Activated naive CD4-positive, alpha-beta T cell treated with anti-CD3 and anti-CD28 coated beads, Interleukin-2, amount 50 U/mL, for 16 hours (primary cell): ENCODE measurements at regions not wholly inside any gene's neighbourhood (a gene's known extent, or its start where the extent isn't known, plus 50 kb on each side); places are given as distances from the start of the nearest gene placed in this dataset.
"Not testable (repeated sequence)": the region's sequence is repeated elsewhere in the genome, so short reads cannot be mapped to it uniquely, and the experiment has no call there.

Experiments used
- DNase-seq: peaks from one replicate; pipeline ENCODE4 v3.0.0-alpha.2; 2020

DNA sequence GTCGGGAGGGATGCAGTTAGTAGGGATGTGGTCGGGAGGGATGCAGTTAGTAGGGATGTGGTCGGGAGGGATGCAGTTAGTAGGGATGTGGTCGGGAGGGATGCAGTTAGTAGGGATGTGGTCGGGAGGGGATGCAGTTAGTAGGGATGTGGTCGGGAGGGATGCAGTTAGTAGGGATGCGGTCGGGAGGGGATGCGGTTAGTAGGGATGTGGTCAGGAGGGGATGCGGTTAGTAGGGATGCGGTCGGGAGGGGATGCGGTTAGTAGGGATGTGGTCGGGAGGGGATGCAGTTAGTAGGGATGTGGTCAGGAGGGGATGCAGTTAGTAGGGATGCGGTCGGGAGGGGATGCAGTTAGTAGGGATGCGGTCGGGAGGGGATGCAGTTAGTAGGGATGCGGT, 96.2 kb downstream of the BDH1 start:
- not testable (repeated sequence) for DNase-seq

DNA sequence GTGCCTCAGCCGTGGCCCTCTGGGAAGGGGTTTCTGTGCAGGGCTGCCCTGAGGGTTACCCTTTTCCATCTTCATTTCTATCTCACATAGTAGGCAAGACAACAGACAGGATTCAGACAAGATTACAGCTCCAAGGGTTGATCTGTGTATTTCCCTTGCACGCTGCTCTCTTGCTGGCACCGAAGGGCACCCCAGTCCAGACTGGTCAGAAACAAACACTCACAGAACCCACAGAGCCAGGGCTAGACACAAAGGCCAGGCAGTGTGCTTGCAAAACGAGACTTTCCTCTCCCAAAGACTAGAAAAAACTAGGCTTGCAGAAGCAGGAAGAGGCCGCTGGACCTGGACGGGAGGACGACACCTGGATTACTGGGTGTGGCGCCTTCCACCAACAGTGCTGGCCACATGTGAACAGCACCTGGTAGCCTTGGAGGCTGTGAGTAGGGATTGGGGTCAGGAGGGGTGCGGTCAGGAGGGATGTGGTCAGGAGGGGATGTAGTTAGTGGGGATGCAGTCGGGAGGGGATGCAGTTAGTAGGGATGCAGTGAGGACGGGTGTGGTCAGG, 96.8 kb downstream of the BDH1 start:
- no peak for DNase-seq

DNA sequence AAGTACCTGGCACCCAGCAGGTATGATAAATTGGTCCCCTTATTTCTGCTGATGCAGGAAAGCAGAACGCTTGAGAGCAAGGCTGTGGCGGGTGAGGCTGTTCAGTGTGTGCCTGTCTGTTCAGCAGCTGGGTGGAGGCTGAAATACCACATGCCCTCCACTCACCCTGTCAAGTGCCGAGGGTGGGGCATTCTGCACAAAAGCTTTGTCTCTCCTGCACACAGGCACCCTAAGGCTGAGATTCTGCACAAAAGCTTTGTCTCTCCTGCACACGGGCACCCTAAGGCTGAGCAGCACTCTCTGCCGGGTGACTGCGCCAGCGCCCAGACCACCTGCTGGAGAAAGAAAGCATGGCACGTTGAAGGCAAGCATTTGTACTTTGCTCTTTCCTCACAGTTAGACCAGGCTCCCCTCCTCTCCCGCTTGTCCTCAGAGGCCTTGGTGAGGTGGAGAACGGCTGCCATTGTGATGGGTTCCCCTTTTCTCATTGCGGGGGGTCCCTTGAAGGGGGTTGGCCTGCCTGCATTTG, 97.5 kb downstream of the BDH1 start:
- peak; percentile 62 for DNase-seq

DNA sequence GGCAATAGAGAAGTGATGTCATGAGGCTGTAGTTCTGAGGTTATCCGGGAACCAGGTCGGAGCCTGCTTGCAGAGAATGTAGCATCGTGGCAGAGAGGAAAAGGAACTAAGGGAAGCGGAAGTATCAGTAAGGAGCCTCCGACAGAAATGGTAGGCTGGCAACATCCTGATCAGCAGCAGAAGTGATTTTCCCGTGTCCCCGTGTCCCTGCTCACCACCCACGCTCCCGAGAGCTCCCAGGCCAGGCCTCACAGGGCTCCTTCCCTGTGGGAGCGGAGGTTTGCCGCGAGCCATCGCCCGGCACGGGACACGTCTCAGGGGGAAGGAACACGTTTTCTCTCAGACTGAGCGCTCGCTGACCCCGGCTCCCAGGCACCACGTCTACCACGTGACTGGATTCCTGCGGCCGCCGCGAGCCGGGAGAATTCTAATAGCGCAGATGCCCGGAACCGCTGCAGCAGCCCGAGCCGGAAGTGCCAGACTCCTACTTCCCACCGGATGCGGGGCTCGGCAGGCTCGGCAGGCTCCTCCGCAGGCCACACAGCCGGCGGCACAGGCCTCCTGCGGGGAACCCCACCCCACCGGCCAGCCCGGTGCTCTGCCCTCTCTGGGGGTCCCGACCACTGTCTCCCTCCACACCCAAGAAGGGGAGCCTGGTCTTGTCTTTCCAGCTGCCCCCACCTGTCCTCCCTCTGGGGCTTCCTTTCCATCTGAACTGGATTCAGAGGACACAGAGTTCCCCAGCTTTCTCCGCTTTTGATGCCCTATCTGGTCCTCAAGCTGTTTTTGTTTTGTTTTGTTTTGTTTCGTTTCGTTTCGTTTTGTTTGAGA, 99.3 kb downstream of the BDH1 start:
- DNase-seq, result peak; percentile 53

DNA sequence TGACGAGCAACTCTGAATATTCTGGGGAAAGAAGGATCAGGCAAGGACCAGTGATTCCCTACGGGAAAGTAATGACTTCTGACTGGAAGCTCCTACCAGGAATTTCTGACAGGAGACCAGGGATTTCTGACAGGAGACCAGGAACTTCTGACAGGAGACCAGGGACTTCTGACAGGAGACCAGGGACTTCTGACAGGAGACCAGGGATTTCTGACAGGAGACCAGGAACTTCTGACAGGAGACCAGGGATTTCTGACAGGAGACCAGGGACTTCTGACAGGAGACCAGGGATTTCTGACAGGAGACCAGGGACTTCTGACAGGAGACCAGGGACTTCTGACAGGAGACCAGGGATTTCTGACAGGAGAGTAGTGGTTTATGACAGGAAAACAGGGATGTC, 100.9 kb downstream of the BDH1 start:
- not testable (repeated sequence) for DNase-seq

DNA sequence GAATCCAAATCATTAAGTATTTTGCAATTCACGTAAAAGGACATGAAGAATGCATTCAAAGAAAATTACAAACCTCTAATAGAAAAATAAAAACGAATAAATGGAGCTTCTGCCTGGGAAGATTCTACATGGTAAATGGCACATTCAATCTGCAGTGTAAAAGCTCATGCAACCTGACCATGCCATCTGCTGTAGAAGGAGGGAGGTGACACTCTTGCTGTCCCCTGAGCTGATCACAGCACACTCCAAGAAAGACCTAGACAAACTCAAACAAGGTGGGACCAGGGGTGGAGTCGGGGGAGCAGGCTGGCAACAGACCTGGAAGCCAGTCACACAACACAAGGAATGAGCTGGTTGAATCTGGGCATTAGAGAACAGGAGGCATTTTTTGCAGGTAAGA, 101.8 kb downstream of the BDH1 start:
- DNase-seq, result no peak

DNA sequence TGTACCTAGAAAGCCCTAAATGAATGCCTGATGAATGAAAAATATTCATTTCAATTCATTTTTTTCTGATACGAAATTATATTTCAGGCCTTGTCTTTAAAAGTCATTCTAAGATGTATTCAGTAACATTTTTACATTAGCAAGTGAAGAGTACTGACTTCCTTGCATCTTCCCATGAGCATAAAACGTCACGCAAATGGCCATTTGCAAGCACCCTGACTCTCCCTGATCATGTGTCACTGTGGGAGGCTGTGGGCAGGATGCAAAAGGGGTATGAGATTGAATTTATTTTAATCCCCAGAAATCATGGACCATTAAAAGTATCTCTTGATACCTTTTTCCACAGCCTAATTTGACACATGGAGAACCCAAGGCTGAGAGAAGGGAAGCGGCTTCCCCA, 105.0 kb downstream of the BDH1 start:
- no peak for DNase-seq

DNA sequence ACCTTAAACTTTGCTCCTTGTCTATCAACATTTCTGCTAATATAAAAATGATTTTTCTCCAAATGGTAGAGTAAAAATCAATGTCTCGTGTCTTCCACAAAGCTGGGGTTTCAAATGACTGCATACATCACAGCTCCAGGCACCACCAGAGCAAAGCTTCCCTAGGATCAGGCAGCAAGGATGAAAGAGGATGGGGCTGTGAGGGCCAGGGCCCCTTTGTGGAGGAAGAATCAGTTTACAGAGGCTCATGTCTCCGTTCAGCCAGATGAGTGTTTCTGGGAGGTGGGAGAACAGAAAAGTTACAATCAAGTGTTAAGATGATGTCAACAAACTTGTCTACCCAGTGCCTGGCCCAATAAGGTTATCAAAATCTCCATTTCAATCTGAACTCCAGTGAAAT, 105.5 kb downstream of the BDH1 start:
- no peak for DNase-seq

DNA sequence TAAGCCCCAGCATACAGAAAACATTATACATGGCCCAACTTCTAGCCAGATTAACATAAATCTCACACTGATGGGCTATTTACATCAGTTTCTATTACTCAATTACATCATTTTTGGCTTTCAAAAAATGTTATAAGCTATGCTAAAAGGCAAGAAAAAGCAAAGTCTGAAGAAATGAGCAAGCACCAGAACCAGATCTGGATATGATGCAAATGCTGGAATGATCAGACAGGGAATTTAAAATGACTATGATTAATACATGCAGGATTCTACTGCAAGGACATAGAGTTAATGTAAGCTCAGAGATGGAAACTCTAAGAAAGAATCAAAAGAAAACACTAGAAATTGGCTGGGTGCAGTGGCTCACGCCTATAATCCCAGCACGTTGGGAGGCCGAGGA, 106.6 kb downstream of the BDH1 start:
- not testable (repeated sequence) for DNase-seq

DNA sequence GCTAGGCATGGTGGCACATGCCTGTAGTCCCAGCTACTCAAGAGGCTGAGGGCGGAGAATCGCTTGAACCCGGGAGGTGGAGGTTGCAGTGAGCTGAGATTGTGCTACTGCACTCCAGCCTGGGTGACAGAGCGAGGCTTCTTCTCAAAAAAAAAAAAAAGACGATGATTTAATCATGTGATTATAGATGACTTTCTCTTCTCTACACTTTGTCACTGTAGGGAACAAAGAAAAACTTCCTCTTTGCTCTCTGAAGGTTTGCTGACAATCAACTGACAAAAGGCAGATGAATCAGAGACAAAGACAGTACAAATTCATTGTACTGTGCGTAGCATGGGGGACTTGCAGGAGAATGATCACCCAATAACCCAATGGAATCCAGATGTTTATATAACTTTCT, 108.0 kb downstream of the BDH1 start:
- DNase-seq, result not testable (repeated sequence)

DNA sequence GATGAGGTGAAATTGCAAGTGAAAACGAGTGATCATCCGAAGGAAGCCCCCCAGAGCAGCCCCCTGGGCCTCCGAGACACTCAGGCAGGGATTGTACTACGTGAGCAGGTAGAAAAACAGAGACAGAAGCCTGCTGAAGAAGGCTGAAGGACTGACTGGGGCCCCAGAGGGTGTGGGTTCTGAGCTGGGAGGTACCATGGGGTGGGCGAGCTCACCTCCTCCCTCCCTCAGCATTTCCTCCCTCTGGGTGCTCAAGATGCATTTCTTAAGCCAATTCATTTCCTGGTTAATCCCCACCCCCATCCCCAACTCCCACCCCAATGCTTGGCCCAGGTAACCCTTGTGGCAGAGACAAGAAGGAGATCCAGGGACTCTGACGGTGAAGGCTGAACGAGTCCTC, 108.7 kb downstream of the BDH1 start:
- no peak for DNase-seq

DNA sequence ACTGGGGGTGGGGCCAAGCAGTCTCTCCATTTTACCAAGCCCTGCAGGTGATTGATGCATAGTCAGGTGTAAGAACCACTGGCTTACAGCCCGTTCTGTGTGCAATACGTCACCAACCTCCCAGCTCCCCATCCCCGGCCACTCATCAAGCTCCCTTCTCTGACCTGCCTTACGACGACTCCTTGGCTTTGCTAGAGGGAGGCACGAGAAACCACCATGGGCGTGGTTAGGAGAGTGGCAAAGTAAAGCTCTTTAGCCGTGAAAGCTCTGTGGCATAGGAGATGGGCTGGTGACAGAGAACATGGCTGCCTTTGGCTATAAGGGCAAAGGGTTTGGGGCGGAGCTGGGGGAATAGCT, 109.1 kb downstream of the BDH1 start:
- no peak for DNase-seq

DNA sequence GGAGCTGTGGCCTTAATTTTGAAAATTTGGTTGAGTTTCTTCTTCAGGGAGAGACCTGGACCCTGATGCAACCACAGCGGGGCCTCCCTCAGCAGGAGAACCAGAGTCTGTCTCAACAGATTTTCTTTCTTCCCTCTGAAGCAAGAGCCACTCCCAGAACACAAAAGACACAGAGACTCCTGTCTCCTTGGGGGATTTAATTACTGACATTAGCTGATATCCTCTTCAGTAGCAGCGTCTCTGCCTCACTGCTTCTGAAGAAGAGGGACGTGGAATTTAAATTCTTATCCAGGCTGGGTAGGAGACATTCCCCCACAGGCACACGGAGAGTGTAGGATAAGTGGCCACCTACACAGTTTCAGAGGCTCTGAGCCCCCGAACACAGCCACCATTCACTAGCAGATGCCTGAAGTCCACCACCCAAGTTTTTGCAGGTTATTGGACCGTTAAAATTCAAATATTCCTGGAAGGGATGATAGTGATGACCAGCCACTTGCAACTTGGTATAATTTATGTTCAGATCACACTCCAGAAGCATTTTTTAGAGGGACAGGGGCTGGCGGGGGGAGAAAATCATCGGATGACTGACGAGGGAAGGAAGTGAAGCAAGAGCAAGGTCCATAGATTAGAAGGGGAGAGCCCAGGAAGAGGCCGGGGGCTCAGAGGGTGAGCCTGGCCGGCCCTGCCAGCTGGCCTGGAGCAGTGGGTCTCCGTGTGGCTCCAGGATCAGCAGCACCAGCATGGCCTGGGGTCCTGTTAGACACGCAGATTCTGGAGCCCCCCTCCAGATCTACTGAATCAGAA, 109.7 kb downstream of the BDH1 start:
- DNase-seq, result no peak

DNA sequence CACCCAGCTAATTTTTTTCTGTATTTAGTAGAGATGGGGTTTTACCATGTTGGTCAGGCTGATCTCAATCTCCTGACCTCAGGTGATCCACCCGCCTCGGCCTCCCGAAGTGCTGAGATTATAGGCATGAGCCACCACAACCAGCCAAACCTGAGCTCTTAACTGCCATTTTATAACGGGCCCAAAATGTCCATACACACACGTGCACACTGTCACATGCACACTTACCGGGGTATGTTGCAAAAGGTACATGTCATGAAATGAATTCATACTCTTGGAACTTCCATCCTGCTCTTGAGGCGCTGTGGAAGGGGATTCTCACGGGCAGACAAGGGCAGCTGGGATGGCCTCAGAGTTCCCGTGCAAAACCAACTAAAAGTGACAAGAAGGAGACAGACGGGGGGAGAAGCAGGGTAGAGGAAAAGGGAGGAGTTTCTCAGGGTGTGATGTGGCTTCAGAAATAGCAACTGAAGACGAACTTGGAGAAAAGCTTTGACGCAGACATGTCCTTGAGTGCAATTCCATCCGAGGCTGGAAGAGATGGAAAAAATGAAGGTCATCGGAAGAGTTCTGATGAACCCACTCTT, 110.9 kb downstream of the BDH1 start:
- DNase-seq, result no peak

DNA sequence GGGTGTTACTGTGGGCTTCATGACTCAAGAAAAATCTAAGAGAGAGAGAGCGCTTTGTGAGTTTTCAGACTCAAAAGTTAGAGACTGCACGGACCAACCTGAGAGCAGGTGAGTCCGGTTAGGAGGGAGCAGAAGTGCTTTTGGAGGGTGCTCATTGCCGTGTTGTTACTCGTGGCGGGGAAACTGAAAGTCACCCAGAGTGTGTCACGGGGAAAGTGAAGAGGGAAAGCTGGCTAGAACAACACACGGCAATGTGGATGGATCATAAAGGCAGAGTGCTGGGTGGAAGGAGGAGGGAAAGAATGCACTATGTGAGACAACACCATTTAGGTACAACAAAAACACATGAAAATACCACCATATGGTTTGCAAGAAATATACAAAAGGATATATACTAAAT, 112.3 kb downstream of the BDH1 start:
- no peak for DNase-seq

DNA sequence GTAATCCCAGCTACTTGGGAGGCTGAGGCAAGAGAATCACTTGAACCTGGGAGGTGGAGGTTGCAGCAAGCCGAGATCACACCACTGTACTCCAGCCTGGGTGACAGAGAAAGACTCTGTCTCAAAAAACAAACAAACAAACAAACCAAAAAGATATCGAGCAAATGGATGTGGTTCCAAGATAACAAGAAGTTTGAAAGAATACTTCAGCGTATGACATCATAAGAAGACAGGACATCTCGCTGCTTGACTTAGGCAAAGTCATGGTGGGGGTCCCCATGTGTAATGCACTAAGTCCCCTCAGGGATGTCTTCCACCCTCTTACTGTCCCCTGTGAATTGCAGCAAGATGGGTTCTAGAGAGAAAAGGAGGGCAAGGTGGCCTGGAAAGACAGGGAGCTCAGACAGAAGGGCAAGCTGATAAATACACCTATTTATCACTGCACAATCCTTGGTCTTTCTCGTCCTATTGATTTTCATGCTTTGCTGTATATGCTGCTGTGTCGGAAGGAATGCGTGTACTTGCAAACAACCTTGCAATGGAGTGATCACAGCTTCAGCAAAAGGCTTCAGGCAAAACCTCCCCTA, 115.0 kb downstream of the BDH1 start:
- DNase-seq, result no peak

DNA sequence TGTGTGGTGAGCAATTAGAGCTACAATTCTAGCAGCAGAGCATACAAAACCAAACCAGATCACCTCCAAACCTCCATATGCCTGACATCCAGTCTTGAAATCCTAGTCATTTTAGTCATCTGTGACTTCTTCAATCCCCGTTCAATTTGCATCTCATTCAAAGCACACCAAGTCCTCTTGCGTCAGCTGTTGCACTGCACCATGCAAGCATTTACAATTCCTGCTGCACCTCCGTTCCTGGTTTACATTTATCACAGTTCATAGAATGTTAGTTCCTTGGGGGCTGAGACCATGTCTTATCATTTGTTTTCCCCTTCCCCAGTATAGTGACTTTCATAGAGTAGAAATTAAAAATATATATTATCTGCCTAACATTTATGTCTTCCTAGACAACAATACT, 116.9 kb downstream of the BDH1 start:
- DNase-seq, result no peak

DNA sequence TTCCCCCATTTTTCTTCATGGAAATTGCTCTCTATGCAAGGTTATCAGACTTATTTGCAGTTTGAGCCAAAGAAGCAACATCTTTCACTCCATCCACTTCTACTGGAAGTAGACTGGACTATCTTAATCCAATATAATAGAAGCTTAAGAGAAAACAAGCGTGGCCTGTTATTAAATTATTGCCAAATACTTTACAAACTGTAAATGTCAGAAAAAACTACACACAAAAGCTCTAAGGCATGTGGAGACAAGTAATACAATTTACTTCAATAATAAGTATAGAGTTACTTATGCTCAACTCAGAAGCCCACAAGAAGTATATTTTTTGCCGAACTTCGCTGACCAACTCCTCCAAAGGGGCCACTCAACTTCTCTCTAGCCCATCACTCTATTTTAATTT, 120.3 kb downstream of the BDH1 start:
- DNase-seq, result no peak

DNA sequence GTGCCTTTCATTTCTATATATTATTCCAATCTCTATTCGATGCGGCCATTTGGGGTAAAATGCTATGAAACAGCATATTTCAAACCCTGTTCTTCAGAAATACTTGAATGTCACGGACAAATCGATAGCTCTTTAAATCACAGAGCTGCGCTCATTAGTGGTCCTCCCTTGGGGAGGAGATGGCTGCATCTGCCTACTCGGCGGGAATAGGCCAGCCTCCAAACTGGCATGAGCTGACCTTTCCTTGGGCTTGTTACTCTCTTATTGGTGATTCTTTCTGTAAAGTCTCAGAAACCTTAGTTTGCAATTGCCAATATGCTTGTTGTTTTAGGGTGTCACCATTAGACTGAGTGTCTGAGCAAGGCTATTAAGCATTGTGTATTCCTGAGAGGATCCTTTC, 120.9 kb downstream of the BDH1 start:
- DNase-seq, result no peak

DNA sequence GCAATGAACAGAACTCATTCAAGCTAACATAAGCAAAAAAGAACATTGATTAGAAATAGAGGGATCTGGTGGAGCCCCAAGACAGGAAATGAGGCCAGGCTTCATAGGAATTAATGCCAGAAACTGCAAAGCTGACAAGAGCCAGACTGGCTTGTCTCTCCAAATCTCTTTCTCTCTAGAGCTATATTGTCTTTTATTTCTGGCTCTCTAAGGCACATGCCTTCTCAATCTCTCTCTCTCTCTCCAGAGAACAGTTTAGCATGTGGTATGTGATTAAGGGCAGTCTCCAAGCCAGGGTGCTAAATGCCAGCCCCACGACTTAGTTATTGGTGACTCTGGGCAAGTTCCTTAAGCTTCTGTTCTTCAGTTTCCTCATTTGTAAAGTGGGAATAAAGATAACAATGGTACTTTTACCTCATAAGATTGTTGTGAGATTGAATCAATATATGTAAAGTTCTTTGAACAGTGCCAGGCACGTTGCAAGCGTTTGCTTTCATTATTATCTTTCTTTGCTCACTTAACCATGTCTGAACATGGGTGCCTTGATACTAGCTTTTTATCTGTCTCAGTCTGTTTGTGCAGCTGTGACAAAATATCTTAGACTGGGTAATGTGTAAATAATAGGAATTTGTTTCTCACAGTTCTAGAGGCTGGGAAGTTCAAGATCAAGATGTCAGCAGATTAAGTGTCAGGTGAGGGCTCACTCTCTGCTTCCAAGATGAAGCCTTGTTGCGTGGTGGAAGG, 123.2 kb downstream of the BDH1 start:
- DNase-seq, result no peak

DNA sequence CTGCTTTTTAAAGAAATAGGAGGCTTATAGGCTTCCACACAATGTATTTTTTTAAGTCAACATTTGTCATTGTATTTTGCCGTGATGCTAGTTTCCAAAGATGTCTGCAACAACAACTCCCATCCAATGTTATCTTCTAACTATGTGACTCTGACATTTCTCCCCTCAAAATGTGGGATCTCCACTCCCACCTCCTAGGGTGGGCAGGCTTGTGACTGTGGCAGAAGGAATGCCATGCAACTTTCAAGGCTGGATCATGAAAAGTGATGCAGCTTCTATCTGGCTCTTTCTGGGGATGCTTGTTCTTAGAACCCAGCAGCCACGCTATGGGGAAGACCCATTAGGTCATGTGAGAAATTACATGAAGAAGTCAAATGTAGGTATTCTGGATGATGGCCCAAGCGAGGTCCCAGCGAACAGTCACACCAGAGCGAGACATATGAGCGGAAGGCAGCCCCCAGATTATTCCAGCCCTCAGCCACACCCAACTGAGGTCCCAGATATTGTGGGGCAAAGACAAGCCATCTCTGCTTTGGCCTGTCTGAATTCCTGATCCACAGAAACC, 124.3 kb downstream of the BDH1 start:
- DNase-seq, result no peak

DNA sequence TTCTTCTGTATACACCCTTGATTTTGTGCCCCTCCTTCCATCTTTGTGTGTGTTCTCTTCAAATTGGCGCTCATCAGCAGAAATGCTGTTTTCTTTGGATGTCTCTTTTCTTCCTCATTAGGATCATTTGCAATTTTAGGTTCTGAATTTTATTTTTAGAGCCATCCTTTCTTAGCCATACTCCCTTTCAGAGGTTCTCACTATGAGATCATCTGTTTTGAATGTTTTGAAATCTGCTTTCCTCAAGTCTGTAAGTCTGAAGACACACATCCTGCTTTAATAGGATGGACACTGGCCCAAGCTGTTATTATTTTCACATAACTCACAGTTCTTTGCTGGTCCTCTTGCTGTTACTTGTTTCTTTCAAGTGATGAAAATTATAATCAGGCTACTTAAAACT, 124.8 kb downstream of the BDH1 start:
- no peak for DNase-seq
